ENCODE measurements at regions not wholly inside any gene's neighbourhood (a gene's known extent, or its start where the extent isn't known, plus 50 kb on each side); places are given as distances from the start of the nearest gene placed in this dataset.

GRCh38 chr2:735670-736218 is 58.5 kb upstream of the TMEM18 start:
- Histone ChIP-seq H3K9me3 (ENCODE audit: control insufficient read depth in 1 of 2, low read length in 2 of 2) (no peaks in the 10 kb centered on the region), H3K27me3 (ENCODE audit: control insufficient read depth in 1 of 2, insufficient read depth in 2 of 2, low read length in 2 of 2) (no peaks in the 10 kb centered on the region), H3K4me3 (ENCODE audit: low read depth in 1 of 2, low read length in 2 of 2) (no peak overlapping the region), H3K36me3 (ENCODE audit: control insufficient read depth in 1 of 2, insufficient read depth in 2 of 2, low read length in 2 of 2) (no peaks in the 10 kb centered on the region), H3K9ac (ENCODE audit: low read depth in 1 of 2, low read length in 2 of 2) (no peak overlapping the region), H3K27ac (ENCODE audit: low read depth, low read length) (no peak overlapping the region), H3K4me1 (ENCODE audit: control insufficient read depth in 1 of 2, insufficient read depth in 2 of 2, low read length in 2 of 2) (peaks cover 0 to 13% of the 10 kb centered on the region in 2 donors)

- H3K9ac ChIP-seq (ENCODE audit: low read depth in 1 of 2, low read length in 2 of 2): no peak overlapping the region
- no peaks in the 10 kb centered on the region for H3K27me3 ChIP-seq (ENCODE audit: control insufficient read depth in 1 of 2, insufficient read depth in 2 of 2, low read length in 2 of 2)
- no peaks in the 10 kb centered on the region for H3K36me3 ChIP-seq (ENCODE audit: control insufficient read depth in 1 of 2, insufficient read depth in 2 of 2, low read length in 2 of 2)
- H3K27ac ChIP-seq (ENCODE audit: low read depth, low read length): no peak overlapping the region
- H3K9me3 ChIP-seq (ENCODE audit: control insufficient read depth in 1 of 2, low read length in 2 of 2): no peaks in the 10 kb centered on the region
- peaks cover 0 to under 1% of the 10 kb centered on the region in 2 donors for H3K4me1 ChIP-seq (ENCODE audit: control insufficient read depth in 1 of 2, insufficient read depth in 2 of 2, low read length in 2 of 2)
- no peak overlapping the region for H3K4me3 ChIP-seq (ENCODE audit: low read depth in 1 of 2, low read length in 2 of 2)
Observed at GRCh38 chr2:734496-734895, 57.3 kb upstream of the TMEM18 start.

GRCh38 chr2:733495-733894 is 56.3 kb upstream of the TMEM18 start:
- Histone ChIP-seq H3K4me3 (ENCODE audit: low read depth in 1 of 2, low read length in 2 of 2) (no peak overlapping the region), H3K9me3 (ENCODE audit: control insufficient read depth in 1 of 2, low read length in 2 of 2) (peaks cover 0 to 2% of the 10 kb centered on the region in 2 donors), H3K27me3 (ENCODE audit: control insufficient read depth in 1 of 2, insufficient read depth in 2 of 2, low read length in 2 of 2) (no peaks in the 10 kb centered on the region), H3K27ac (ENCODE audit: low read depth, low read length) (no peak overlapping the region), H3K9ac (ENCODE audit: low read depth in 1 of 2, low read length in 2 of 2) (no peak overlapping the region), H3K36me3 (ENCODE audit: control insufficient read depth in 1 of 2, insufficient read depth in 2 of 2, low read length in 2 of 2) (no peaks in the 10 kb centered on the region), H3K4me1 (ENCODE audit: control insufficient read depth in 1 of 2, insufficient read depth in 2 of 2, low read length in 2 of 2) (no peaks in the 10 kb centered on the region)

GRCh38 chr2:733001-733400 is 55.8 kb upstream of the TMEM18 start:
- H3K4me3 ChIP-seq (ENCODE audit: low read depth in 1 of 2, low read length in 2 of 2): no peak overlapping the region

GRCh38 chr2:731711-732110 is 54.5 kb upstream of the TMEM18 start:
- H3K4me1 ChIP-seq (ENCODE audit: control insufficient read depth in 1 of 2, insufficient read depth in 2 of 2, low read length in 2 of 2): peaks cover 0 to 2% of the 10 kb centered on the region in 2 donors
- H3K4me3 ChIP-seq (ENCODE audit: low read depth in 1 of 2, low read length in 2 of 2): no peak overlapping the region
- H3K9me3 ChIP-seq (ENCODE audit: control insufficient read depth in 1 of 2, low read length in 2 of 2): peaks cover 0 to 2% of the 10 kb centered on the region in 2 donors
- no peak overlapping the region for H3K27ac ChIP-seq (ENCODE audit: low read depth, low read length)
- no peaks in the 10 kb centered on the region for H3K36me3 ChIP-seq (ENCODE audit: control insufficient read depth in 1 of 2, insufficient read depth in 2 of 2, low read length in 2 of 2)
- no peak overlapping the region for H3K9ac ChIP-seq (ENCODE audit: low read depth in 1 of 2, low read length in 2 of 2)
- H3K27me3 ChIP-seq (ENCODE audit: control insufficient read depth in 1 of 2, insufficient read depth in 2 of 2, low read length in 2 of 2): peaks cover 0 to 4% of the 10 kb centered on the region in 2 donors

More at GRCh38 chr2:733001-733400, 55.8 kb upstream of the TMEM18 start:
- Histone ChIP-seq H3K9me3 (ENCODE audit: control insufficient read depth in 1 of 2, low read length in 2 of 2) (peaks cover 0 to 2% of the 10 kb centered on the region in 2 donors), H3K9ac (ENCODE audit: low read depth in 1 of 2, low read length in 2 of 2) (no peak overlapping the region), H3K27ac (ENCODE audit: low read depth, low read length) (no peak overlapping the region), H3K4me1 (ENCODE audit: control insufficient read depth in 1 of 2, insufficient read depth in 2 of 2, low read length in 2 of 2) (no peaks in the 10 kb centered on the region), H3K36me3 (ENCODE audit: control insufficient read depth in 1 of 2, insufficient read depth in 2 of 2, low read length in 2 of 2) (no peaks in the 10 kb centered on the region), H3K27me3 (ENCODE audit: control insufficient read depth in 1 of 2, insufficient read depth in 2 of 2, low read length in 2 of 2) (peaks cover 0 to 4% of the 10 kb centered on the region in 2 donors)

- Histone ChIP-seq H3K9me3 (ENCODE audit: control insufficient read depth in 1 of 2, low read length in 2 of 2) (peaks cover 0 to 2% of the 10 kb centered on the region in 2 donors), H3K4me3 (ENCODE audit: low read depth in 1 of 2, low read length in 2 of 2) (no peak overlapping the region), H3K27me3 (ENCODE audit: control insufficient read depth in 1 of 2, insufficient read depth in 2 of 2, low read length in 2 of 2) (peaks cover 0 to 4% of the 10 kb centered on the region in 2 donors), H3K27ac (ENCODE audit: low read depth, low read length) (no peak overlapping the region), H3K36me3 (ENCODE audit: control insufficient read depth in 1 of 2, insufficient read depth in 2 of 2, low read length in 2 of 2) (no peaks in the 10 kb centered on the region), H3K4me1 (ENCODE audit: control insufficient read depth in 1 of 2, insufficient read depth in 2 of 2, low read length in 2 of 2) (peaks cover 0 to 5% of the 10 kb centered on the region in 2 donors), H3K9ac (ENCODE audit: low read depth in 1 of 2, low read length in 2 of 2) (no peak overlapping the region)
Observed at GRCh38 chr2:729376-729861, 52.2 kb upstream of the TMEM18 start.

GRCh38 chr2:728165-728564 is 51.0 kb upstream of the TMEM18 start:
- Histone ChIP-seq H3K4me3 (ENCODE audit: low read depth in 1 of 2, low read length in 2 of 2) (no peak overlapping the region), H3K4me1 (ENCODE audit: control insufficient read depth in 1 of 2, insufficient read depth in 2 of 2, low read length in 2 of 2) (peaks cover 0 to 5% of the 10 kb centered on the region in 2 donors), H3K27me3 (ENCODE audit: control insufficient read depth in 1 of 2, insufficient read depth in 2 of 2, low read length in 2 of 2) (peaks cover 0 to 7% of the 10 kb centered on the region in 2 donors), H3K36me3 (ENCODE audit: control insufficient read depth in 1 of 2, insufficient read depth in 2 of 2, low read length in 2 of 2) (no peaks in the 10 kb centered on the region), H3K9me3 (ENCODE audit: control insufficient read depth in 1 of 2, low read length in 2 of 2) (peaks cover 0 to 2% of the 10 kb centered on the region in 2 donors), H3K9ac (ENCODE audit: low read depth in 1 of 2, low read length in 2 of 2) (no peak overlapping the region), H3K27ac (ENCODE audit: low read depth, low read length) (no peak overlapping the region)

GRCh38 chr2:727071-727470 is 49.9 kb upstream of the TMEM18 start:
- Histone ChIP-seq H3K36me3 (ENCODE audit: control insufficient read depth in 1 of 2, insufficient read depth in 2 of 2, low read length in 2 of 2) (no peaks in the 10 kb centered on the region), H3K27me3 (ENCODE audit: control insufficient read depth in 1 of 2, insufficient read depth in 2 of 2, low read length in 2 of 2) (peaks cover 0 to 7% of the 10 kb centered on the region in 2 donors), H3K4me1 (ENCODE audit: control insufficient read depth in 1 of 2, insufficient read depth in 2 of 2, low read length in 2 of 2) (peaks cover 0 to 5% of the 10 kb centered on the region in 2 donors), H3K9ac (ENCODE audit: low read depth in 1 of 2, low read length in 2 of 2) (no peak overlapping the region), H3K27ac (ENCODE audit: low read depth, low read length) (no peak overlapping the region), H3K9me3 (ENCODE audit: control insufficient read depth in 1 of 2, low read length in 2 of 2) (peaks cover 0 to 2% of the 10 kb centered on the region in 2 donors), H3K4me3 (ENCODE audit: low read depth in 1 of 2, low read length in 2 of 2) (no peak overlapping the region)

All from duodenal mucosa (tissue), 2 donors.